Liver (tissue), 8 donors: ENCODE measurements at regions not wholly inside any gene's neighbourhood (a gene's known extent, or its start where the extent isn't known, plus 50 kb on each side); places are given as distances from the start of the nearest gene placed in this dataset.

Source experiments
- DNase-seq: peaks from one replicate; pipeline ENCODE4 v3.0.0-alpha.2; 2017; ENCODE audit warnings: low spot score
- H3K27ac ChIP-seq, 2 donors: one replicate each; pipeline ENCODE4 v1.7.0; 2013; ENCODE audit warnings: inconsistent platforms in 2 of 2, low read length in 2 of 2, control low read depth in 1 of 2, low read depth in 1 of 2, mild to moderate bottlenecking in 1 of 2
- H3K27me3 ChIP-seq, 4 donors: one replicate each; pipeline versions ENCODE4 v1.6.1 to v1.7.0; 2013; ENCODE audit warnings: low read length in 3 of 4, inconsistent platforms in 1 of 4, mild to moderate bottlenecking in 1 of 4, moderate library complexity in 1 of 4; ENCODE audit not compliant: control insufficient read depth in 4 of 4, insufficient read depth in 4 of 4
- H3K36me3 ChIP-seq, 4 donors: one replicate each; pipeline versions ENCODE4 v1.6.1 to v1.7.0; 2013; ENCODE audit warnings: low read length in 3 of 4, mild to moderate bottlenecking in 3 of 4, low read depth in 1 of 4, moderate library complexity in 1 of 4; ENCODE audit not compliant: control insufficient read depth in 4 of 4, insufficient read depth in 3 of 4
- H3K4me1 ChIP-seq, 4 donors: one replicate each; pipeline versions ENCODE4 v1.6.1 to v1.7.0; 2013; ENCODE audit warnings: low read length in 3 of 4, mild to moderate bottlenecking in 3 of 4, moderate library complexity in 1 of 4; ENCODE audit not compliant: control insufficient read depth in 4 of 4, insufficient read depth in 4 of 4
- H3K4me3 ChIP-seq, 3 donors: one replicate each; pipeline versions ENCODE4 v1.6.1 to v1.7.0; 2013; ENCODE audit warnings: low read length in 3 of 3, control low read depth in 1 of 3, low read depth in 1 of 3, mild to moderate bottlenecking in 1 of 3
- H3K9ac ChIP-seq, 2 donors: one replicate each; pipeline ENCODE4 v1.7.0; 2013; ENCODE audit warnings: low read length in 2 of 2, mild to moderate bottlenecking in 2 of 2, moderate library complexity in 2 of 2, control low read depth in 1 of 2, low read depth in 1 of 2
- H3K9me3 ChIP-seq, 4 donors: one replicate each; pipeline versions ENCODE4 v1.6.1 to v1.7.0; 2013; ENCODE audit warnings: low read length in 3 of 4; ENCODE audit not compliant: control insufficient read depth in 4 of 4
- ATF3 ChIP-seq: IDR thresholded peaks from 2 replicates; pipeline ENCODE4 v1.6.1; 2016; ENCODE audit warnings: antibody characterized with exemption
- CTCF ChIP-seq: fragments of 150-350 bp; IDR thresholded peaks from 2 replicates; pipeline ENCODE4 v1.5.1; 2017; ENCODE audit warnings: improper control_type of control experiment, low read depth, low read length; ENCODE audit not compliant: missing input control
- EGR1 ChIP-seq, 2 donors: IDR thresholded peaks; 2 replicates each; pipeline ENCODE4 v1.6.1; 2016 to 2018; ENCODE audit warnings: antibody characterized with exemption in 2 of 2, low read depth in 2 of 2
- FOXA1 ChIP-seq: IDR thresholded peaks from 2 replicates; pipeline ENCODE4 v1.6.1; 2016; ENCODE audit warnings: antibody characterized with exemption
- FOXA2 ChIP-seq: IDR thresholded peaks from 2 replicates; pipeline ENCODE4 v1.6.1; 2016; ENCODE audit warnings: antibody characterized with exemption
- GABPA ChIP-seq, 2 donors: IDR thresholded peaks in 1 of 2; conservative IDR thresholded peaks in 1 of 2; 2 replicates each; pipeline ENCODE4 v1.6.1; 2016; ENCODE audit warnings: antibody characterized with exemption in 2 of 2, mild to moderate bottlenecking in 1 of 2, moderate library complexity in 1 of 2
- HNF4A ChIP-seq, 2 donors: conservative IDR thresholded peaks; 2 replicates each; pipeline ENCODE4 v1.6.1; 2016; ENCODE audit warnings: antibody characterized with exemption in 2 of 2, mild to moderate bottlenecking in 2 of 2
- HNF4G ChIP-seq: IDR thresholded peaks from 2 replicates; pipeline ENCODE4 v1.6.1; 2016; ENCODE audit warnings: antibody characterized with exemption
- JUND ChIP-seq, 2 donors: IDR thresholded peaks; 2 replicates each; pipeline ENCODE4 v1.6.1; 2016; ENCODE audit warnings: antibody characterized with exemption in 2 of 2
- MAX ChIP-seq: IDR thresholded peaks from 2 replicates; pipeline ENCODE4 v1.6.1; 2016; ENCODE audit warnings: antibody characterized with exemption
- NR2F2 ChIP-seq: IDR thresholded peaks from 2 replicates; pipeline ENCODE4 v1.6.1; 2016; ENCODE audit warnings: antibody characterized with exemption
- RAD21 ChIP-seq, 2 donors: IDR thresholded peaks; 2 replicates each; pipeline ENCODE4 v1.6.1; 2016; ENCODE audit warnings: antibody characterized with exemption in 2 of 2, mild to moderate bottlenecking in 2 of 2
- REST ChIP-seq: IDR thresholded peaks from 2 replicates; pipeline ENCODE4 v1.6.1; 2016; ENCODE audit warnings: antibody characterized with exemption, mild to moderate bottlenecking
- RXRA ChIP-seq, 2 donors: IDR thresholded peaks; 2 replicates each; pipeline ENCODE4 v1.6.1; 2017 to 2018; ENCODE audit warnings: antibody characterized with exemption in 2 of 2, mild to moderate bottlenecking in 1 of 2
- SP1 ChIP-seq: IDR thresholded peaks from 2 replicates; pipeline ENCODE4 v1.6.1; 2018; ENCODE audit warnings: antibody characterized with exemption, mild to moderate bottlenecking
- TAF1 ChIP-seq: conservative IDR thresholded peaks from 2 replicates; pipeline ENCODE4 v1.6.1; 2016; ENCODE audit warnings: antibody characterized with exemption, mild to moderate bottlenecking
- YY1 ChIP-seq: IDR thresholded peaks from 2 replicates; pipeline ENCODE4 v1.6.1; 2016; ENCODE audit warnings: antibody characterized with exemption, mild to moderate bottlenecking
- ZBTB33 ChIP-seq: IDR thresholded peaks from 2 replicates; pipeline ENCODE4 v1.6.1; 2016; ENCODE audit warnings: antibody characterized with exemption
- WGBS: extraction: QIAGEN DNeasy Blood & Tissue Kit; methylation state at CpG from one replicate; pipeline ENCODE4 v1.1.7; 2013; 5-methylcytosine and 5-hydroxymethylcytosine counted together
- donor health status: healthy.
- donor health status: healthy.
- donor health status: healthy.
- donor health status: healthy.
- donor health status: healthy.

- Histone ChIP-seq H3K9me3 (no peaks in the 10 kb centered on the region), H3K27ac (no peak overlapping the region), H3K27me3 (no peaks in the 10 kb centered on the region), H3K4me3 (no peak overlapping the region), H3K36me3 (no peaks in the 10 kb centered on the region), H3K9ac (no peak overlapping the region), H3K4me1 (peaks cover 0 to 1% (median 0%) of the 10 kb centered on the region in 4 donors)
- TF ChIP-seq RAD21 (IDR thresholded peaks at IDR 0.05) = peak in 1 of 2 donors; percentile 28
- TF ChIP-seq RXRA (IDR thresholded peaks at IDR 0.05) = peak; percentile 9 to 28
- TF ChIP-seq YY1 = peak; percentile 11
- TF ChIP-seq HNF4A (conservative IDR thresholded peaks at IDR 0.05) = no peak
- no peak for TF ChIP-seq HNF4G
- no peak for TF ChIP-seq JUND (IDR thresholded peaks at IDR 0.05)
- no peak for TF ChIP-seq GABPA (IDR thresholded peaks at IDR 0.05 in 1 of 2, conservative IDR thresholded peaks at IDR 0.05 in 1 of 2)
- no peak for DNase-seq
- 79% methylated on average over 23 of the region's 23 CpGs for WGBS
Observed at GRCh38 chr1:213772128-213773063, 215.4 kb upstream of the PROX1 start.

- WGBS = 97% methylated on average over 1 of the region's 1 CpG
- Histone ChIP-seq H3K27me3 (no peaks in the 10 kb centered on the region), H3K4me3 (no peak overlapping the region), H3K36me3 (no peaks in the 10 kb centered on the region), H3K4me1 (peaks cover 0 to 3% (median 0%) of the 10 kb centered on the region in 4 donors), H3K27ac (no peak overlapping the region), H3K9ac (no peak overlapping the region), H3K9me3 (no peaks in the 10 kb centered on the region)
- no peak for DNase-seq
- TF ChIP-seq HNF4A (conservative IDR thresholded peaks at IDR 0.05) = no peak
- TF ChIP-seq REST = no peak
- TF ChIP-seq ZBTB33 = no peak
- TF ChIP-seq RXRA (IDR thresholded peaks at IDR 0.05) = no peak
- no peak for TF ChIP-seq MAX
- no peak for TF ChIP-seq TAF1
- TF ChIP-seq EGR1 (IDR thresholded peaks at IDR 0.05; ENCODE audit: low read depth in 2 of 2) = no peak
- no peak for TF ChIP-seq SP1
- TF ChIP-seq FOXA2 = no peak
- TF ChIP-seq FOXA1 = no peak
- no peak for TF ChIP-seq HNF4G
- TF ChIP-seq ATF3 = no peak
- TF ChIP-seq NR2F2 = no peak
- no peak for TF ChIP-seq CTCF
- no peak for TF ChIP-seq GABPA (IDR thresholded peaks at IDR 0.05 in 1 of 2, conservative IDR thresholded peaks at IDR 0.05 in 1 of 2)
Observed at GRCh38 chr1:213773975-213774374, 213.8 kb upstream of the PROX1 start.
